Femur (tissue), 1 donor: ENCODE measurements at regions not wholly inside any gene's neighbourhood (a gene's known extent, or its start where the extent isn't known, plus 50 kb on each side); places are given as distances from the start of the nearest gene placed in this dataset.

Experiments used
- DNase-seq: peaks from one replicate; pipeline ENCODE4 v3.0.0-alpha.2; 2017

GRCh38 chr3:159631226-159631625 is 357.4 kb upstream of the IL12A start:
- no peak for DNase-seq

- no peak for DNase-seq
These were observed 356.5 kb upstream of the IL12A start for GRCh38 chr3:159632128-159632527.

DNA sequence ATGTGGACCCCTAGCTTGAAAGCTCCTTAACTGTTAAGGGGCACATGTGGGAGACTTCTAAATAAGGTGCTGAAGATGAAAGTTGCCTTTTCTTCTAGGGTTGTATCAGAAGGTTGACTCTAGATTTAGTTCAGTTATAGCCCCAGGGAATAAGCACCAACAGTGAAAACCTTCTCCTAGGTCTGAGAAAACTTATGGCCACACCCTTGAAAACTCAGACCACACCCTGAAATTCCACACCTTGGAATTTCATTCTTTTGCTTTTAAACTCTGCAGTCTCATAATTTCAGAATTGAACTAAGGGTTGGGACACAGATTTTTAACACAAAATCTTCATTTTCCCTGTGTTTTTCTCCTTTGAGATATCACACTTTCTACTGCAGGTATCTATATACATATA is 355.8 kb upstream of the IL12A start:
- DNase-seq, result no peak

- peak; percentile 32 for DNase-seq
These were observed 354.2 kb upstream of the IL12A start for GRCh38 chr3:159634483-159634882.

DNA sequence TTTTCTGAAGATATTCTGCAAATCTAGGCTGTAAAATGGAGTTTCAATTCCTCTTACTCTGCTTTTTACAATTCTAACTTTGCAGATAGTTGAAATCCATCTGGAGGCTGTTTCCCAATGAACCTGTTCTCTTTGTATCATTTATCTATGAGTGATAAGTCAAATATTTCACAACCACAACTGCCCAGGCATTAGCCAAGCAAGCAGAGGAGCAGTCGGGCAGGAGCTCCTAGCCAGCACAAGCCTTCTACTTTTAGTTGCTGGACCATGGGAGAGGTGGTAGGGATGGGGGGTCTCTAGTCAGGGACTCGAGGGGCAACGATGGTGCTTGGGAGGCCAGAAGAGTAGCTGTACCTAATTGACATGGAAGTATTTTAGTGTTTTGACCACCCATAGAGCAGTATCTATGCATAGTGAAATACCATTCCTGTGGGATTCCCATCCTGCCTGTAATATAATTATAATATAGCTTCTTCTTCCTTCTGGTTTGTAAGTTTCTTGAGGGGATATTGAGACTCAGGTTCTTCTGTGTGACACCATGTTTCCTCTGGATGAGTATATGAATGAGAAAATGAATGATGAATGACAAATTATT is 353.5 kb upstream of the IL12A start:
- DNase-seq, result no peak

GRCh38 chr3:159637883-159638542 is 350.6 kb upstream of the IL12A start:
- DNase-seq, result no peak

- no peak for DNase-seq
These were observed 348.4 kb upstream of the IL12A start for GRCh38 chr3:159640225-159640624.

GRCh38 chr3:159643406-159643805 is 345.2 kb upstream of the IL12A start:
- no peak for DNase-seq

DNA sequence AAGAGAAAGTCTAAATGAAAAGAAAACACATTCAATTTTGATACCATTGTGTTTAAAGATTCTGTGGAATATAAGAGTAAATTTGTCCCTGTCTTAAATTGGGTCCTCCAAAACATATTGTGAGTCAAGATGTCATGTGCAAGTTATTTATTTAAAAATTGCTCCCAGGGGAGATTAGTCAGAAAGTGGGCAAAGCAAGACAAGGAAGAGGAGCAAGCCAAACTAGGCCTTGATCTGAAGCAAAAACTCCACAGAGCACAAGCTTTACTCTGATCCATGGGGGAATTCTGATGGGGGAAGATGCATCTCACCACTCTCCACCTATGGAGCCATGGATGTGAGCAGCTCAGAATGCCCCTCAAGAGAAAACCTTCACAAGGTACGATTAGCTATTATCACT is 342.8 kb upstream of the IL12A start:
- no peak for DNase-seq

- no peak for DNase-seq
These were observed 338.7 kb upstream of the IL12A start for GRCh38 chr3:159649951-159650350.

DNA sequence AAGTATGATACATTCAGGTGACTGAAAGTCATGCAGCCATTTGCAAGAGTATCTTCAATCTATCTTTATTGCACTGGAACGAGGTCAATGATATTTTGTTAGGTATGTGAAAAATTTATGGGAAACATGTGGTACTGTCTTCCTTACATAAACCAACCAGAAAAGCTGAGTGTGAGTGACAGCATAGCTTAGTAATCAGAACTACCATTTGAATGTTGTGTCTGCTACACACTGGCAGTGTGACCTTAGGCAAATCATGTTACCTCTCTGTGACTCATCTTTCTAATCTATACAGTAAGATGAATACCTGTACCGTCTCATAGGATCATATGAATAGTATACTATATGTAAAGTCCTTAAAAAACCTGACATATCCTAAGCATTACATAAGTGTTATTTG is 337.9 kb upstream of the IL12A start:
- no peak for DNase-seq

DNA sequence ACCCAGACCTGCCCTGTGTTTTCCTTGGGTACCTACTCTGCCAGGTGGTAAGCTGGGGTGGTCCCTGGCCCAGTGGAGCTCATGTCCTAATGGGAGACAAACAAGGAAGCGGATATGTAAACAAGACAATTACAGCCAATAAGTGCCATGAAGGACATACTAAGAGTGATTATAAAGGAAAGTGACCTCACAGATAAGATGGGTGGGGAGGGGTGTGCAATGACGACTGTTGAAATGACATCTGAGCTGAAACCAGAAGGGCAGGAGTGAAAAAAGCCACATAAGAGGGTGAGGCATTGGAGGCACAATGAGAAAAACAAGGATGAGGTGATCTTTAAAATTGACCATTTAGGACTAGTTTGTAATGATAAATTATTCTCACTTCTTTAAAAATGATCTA is 336.2 kb upstream of the IL12A start:
- no peak for DNase-seq

DNA sequence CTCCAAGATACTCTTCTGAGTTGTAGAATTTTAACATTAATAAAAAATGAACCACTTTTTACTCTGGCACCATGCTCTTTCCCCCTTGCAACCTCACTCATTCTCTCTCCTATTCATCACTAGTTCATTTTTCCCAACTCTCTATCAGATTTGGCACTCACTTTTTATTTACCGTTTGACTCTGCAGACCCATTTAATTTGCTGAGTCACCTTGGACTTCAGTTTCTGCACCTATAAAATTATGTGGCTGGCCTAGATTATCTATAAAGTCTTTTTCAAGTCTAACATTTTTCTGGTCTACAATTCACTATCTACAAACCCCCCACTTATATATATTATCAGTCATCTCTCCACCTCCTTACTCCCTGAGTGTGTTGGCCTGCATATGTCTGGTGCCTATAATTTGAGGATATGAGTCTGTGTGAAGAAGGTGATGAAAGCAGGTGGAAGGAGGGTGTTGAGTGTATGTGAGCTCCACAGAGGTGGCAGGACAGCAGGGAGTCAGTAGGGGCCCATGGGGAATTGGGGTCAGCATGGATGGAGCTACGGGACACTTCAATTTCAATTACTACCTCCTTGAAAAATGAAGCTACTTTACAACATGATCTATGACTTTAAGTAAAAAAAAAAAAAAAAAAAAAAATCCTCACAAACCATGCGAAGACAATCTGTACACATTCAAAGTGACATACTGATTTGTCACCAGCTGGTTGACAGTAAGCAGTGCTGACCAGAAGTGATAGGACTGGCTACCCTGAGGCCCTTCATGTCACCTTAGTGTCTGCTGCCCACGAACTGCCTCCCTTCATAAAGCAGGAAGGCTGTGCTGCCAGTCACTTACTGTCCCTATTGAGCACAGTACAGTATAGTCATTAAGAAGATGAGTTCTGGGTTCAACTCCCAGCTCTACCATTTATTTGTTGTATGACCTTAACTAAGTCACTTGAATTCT is 334.2 kb upstream of the IL12A start:
- DNase-seq, result no peak

DNA sequence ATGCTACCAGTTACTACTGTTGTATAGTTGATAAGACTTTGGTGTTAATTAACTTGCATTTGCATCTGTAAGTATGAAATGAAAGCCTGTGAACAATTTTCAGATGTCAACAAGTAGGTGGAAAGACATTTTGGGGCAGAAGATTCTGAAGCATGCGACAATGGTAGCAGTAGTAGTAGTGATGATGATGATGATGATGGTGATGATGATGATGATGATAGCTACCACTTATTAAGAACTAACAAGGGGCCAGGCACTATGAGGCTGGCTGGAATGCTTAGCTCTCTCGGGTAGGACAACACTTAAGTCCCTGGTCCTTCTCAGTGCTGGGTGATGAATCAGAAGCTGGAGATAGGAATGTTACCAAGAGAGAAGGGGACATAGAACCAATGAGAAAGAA is 333.4 kb upstream of the IL12A start:
- no peak for DNase-seq

GRCh38 chr3:159657176-159657575 is 331.5 kb upstream of the IL12A start:
- DNase-seq, result no peak

- DNase-seq, result no peak
These were observed 331.0 kb upstream of the IL12A start for GRCh38 chr3:159657629-159658028.

DNA sequence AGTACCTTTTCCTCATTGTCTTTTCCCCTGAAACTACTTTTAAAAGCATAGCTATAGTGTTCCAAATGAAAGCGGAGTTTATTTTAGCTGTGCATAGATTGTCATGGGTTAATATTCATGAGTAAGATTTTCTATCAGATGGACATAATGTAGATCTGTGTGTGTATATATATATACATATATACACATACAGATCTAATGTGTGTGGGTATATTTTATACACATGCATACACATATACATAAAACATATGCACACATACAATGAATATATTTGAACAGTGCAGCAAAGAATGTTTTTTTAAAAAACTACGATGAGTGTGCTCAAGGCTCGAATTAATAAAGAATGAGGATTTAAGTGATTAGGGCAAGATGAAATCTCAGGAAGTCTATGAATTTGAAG is 328.3 kb upstream of the IL12A start:
- no peak for DNase-seq

- no peak for DNase-seq
These were observed 327.7 kb upstream of the IL12A start for GRCh38 chr3:159660901-159661300.

GRCh38 chr3:159662549-159662948 is 326.1 kb upstream of the IL12A start:
- no peak for DNase-seq

GRCh38 chr3:159664006-159664405 is 324.6 kb upstream of the IL12A start:
- no peak for DNase-seq

GRCh38 chr3:159664653-159665052 is 324.0 kb upstream of the IL12A start:
- no peak for DNase-seq

DNA sequence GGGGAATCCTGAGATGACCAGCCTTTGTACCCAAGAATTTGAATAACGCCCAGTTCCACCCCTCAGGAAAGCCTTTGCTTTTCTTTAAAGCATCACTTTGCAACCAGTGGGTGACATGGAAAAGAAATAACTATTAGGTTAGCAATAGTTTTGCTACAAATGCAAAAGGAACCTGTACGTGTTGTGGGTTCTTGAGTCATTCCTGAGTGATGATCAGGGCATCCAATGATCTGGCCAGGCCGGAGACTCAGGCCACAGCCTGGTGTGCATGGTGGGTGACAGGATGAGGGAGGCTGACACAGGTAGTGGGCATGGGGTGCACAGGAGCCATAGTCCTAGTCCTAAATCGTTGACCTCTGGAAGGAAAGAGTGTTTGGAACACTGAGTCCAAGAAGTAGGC is 321.4 kb upstream of the IL12A start:
- DNase-seq, result no peak

DNA sequence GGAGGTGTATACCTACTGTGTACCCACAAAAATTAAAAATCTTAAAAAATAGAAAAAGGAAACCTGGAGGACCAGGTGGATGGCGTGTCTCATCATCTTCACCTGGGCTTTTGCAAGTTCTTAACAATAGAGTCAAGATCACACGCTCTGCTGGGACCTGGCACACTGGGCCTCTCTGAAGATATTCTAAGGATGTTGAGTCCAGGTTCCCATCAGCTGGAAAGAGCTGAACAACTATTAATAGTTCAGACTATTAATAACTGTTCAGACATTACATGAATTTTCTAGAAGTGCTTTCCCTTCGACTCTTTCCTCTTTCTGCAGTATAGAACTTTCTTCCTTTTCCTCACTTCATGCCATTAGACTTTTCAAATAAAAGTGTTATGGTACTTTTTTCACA is 320.2 kb upstream of the IL12A start:
- no peak for DNase-seq

- no peak for DNase-seq
These were observed 319.6 kb upstream of the IL12A start for GRCh38 chr3:159668990-159669476.
